SW 1271 (cell line): ENCODE measurements at regions not wholly inside any gene's neighbourhood (a gene's known extent, or its start where the extent isn't known, plus 50 kb on each side); places are given as distances from the start of the nearest gene placed in this dataset.

ENCODE experiments used
- DNase-seq, 2 experiments: peaks; one replicate each; lab custom pipeline; 2025; lab: John Stamatoyannopoulos, UW

GRCh38 chr11:112588252-112588694 is 327.6 kb upstream of the PLET1 start:
- peak; percentile 83 to 94 for DNase-seq

GRCh38 chr11:112589155-112589554 is 328.5 kb upstream of the PLET1 start:
- no peak for DNase-seq

- DNase-seq: peak in 1 of 2 experiments; percentile 27
Measured at GRCh38 chr11:112590764-112591163, 330.1 kb upstream of the PLET1 start.

GRCh38 chr11:112593440-112593839 is 332.8 kb upstream of the PLET1 start:
- DNase-seq: no peak

- DNase-seq: no peak
Measured at GRCh38 chr11:112596324-112596723, 335.7 kb upstream of the PLET1 start.

GRCh38 chr11:112597286-112597790 is 336.7 kb upstream of the PLET1 start:
- DNase-seq: no peak

GRCh38 chr11:112599265-112599664 is 338.6 kb upstream of the PLET1 start:
- DNase-seq: no peak

- no peak for DNase-seq
Measured at GRCh38 chr11:112599856-112600533, 339.3 kb upstream of the PLET1 start.

GRCh38 chr11:112605093-112605666 is 344.5 kb upstream of the PLET1 start:
- DNase-seq: no peak

GRCh38 chr11:112606656-112607055 is 346.0 kb upstream of the PLET1 start:
- DNase-seq: no peak

- DNase-seq: no peak
Measured at GRCh38 chr11:112608509-112608908, 347.8 kb upstream of the PLET1 start.

- no peak for DNase-seq
Measured at GRCh38 chr11:112610494-112610893, 349.8 kb upstream of the PLET1 start.

GRCh38 chr11:112610996-112611750 is 350.0 kb upstream of the NCAM1 start:
- peak in 1 of 2 experiments; percentile 68 for DNase-seq

- no peak for DNase-seq
Measured at GRCh38 chr11:112611771-112612170, 349.4 kb upstream of the NCAM1 start.

GRCh38 chr11:112612250-112612849 is 348.9 kb upstream of the NCAM1 start:
- no peak for DNase-seq

GRCh38 chr11:112613051-112613972 is 347.9 kb upstream of the NCAM1 start:
- DNase-seq: peak; percentile 46 to 91

- DNase-seq: no peak
Measured at GRCh38 chr11:112614605-112615004, 346.6 kb upstream of the NCAM1 start.

- DNase-seq: no peak
Measured at GRCh38 chr11:112615238-112615637, 346.0 kb upstream of the NCAM1 start.

- DNase-seq: no peak
Measured at GRCh38 chr11:112615891-112616290, 345.3 kb upstream of the NCAM1 start.

GRCh38 chr11:112616327-112617097 is 344.7 kb upstream of the NCAM1 start:
- no peak for DNase-seq

GRCh38 chr11:112617098-112617425 is 344.2 kb upstream of the NCAM1 start:
- no peak for DNase-seq
